ENCODE measurements at regions not wholly inside any gene's neighbourhood (a gene's known extent, or its start where the extent isn't known, plus 50 kb on each side); places are given as distances from the start of the nearest gene placed in this dataset.

- intact Hi-C loops (cut with micrococcal nuclease): no loop called here
These were observed 519.3 kb downstream of the BCL11B start for GRCh38 chr14:98752660-98753059.

- intact Hi-C loops (cut with micrococcal nuclease): no loop called here
These were observed 517.5 kb downstream of the BCL11B start for GRCh38 chr14:98754343-98755020.

GRCh38 chr14:98756749-98757148, 515.2 kb downstream of the BCL11B start:
- intact Hi-C loops (cut with micrococcal nuclease): no loop called here

GRCh38 chr14:98758440-98758839, 513.6 kb downstream of the BCL11B start:
- intact Hi-C loops (cut with micrococcal nuclease): no loop called here

- intact Hi-C loops (cut with micrococcal nuclease): no loop called here
These were observed 510.0 kb downstream of the BCL11B start for GRCh38 chr14:98761993-98762392.

GRCh38 chr14:98766818-98767217, 505.2 kb downstream of the BCL11B start:
- intact Hi-C loops (cut with micrococcal nuclease): no loop called here

- intact Hi-C loops (cut with micrococcal nuclease): no loop called here
These were observed 502.7 kb downstream of the BCL11B start for GRCh38 chr14:98769326-98769725.

- intact Hi-C loops (cut with micrococcal nuclease): no loop called here
These were observed 501.8 kb downstream of the BCL11B start for GRCh38 chr14:98770151-98770550.

- intact Hi-C loops (cut with micrococcal nuclease): no loop called here
These were observed 498.2 kb downstream of the BCL11B start for GRCh38 chr14:98773814-98774213.

- intact Hi-C loops (cut with micrococcal nuclease): no loop called here
These were observed 496.1 kb downstream of the BCL11B start for GRCh38 chr14:98775892-98776291.

- intact Hi-C loops (cut with micrococcal nuclease): no loop called here
These were observed 489.9 kb downstream of the BCL11B start for GRCh38 chr14:98782062-98782461.

- intact Hi-C loops (cut with micrococcal nuclease): no loop called here
These were observed 486.4 kb downstream of the BCL11B start for GRCh38 chr14:98785578-98785977.

GRCh38 chr14:98786456-98786855, 485.5 kb downstream of the BCL11B start:
- intact Hi-C loops (cut with micrococcal nuclease): no loop called here

- intact Hi-C loops (cut with micrococcal nuclease): no loop called here
These were observed 480.3 kb downstream of the BCL11B start for GRCh38 chr14:98791661-98792060.

GRCh38 chr14:98792171-98792570, 479.8 kb downstream of the BCL11B start:
- intact Hi-C loops (cut with micrococcal nuclease): no loop called here

- intact Hi-C loops (cut with micrococcal nuclease): no loop called here
These were observed 473.9 kb downstream of the BCL11B start for GRCh38 chr14:98798099-98798498.

GRCh38 chr14:98799891-98800290, 472.1 kb downstream of the BCL11B start:
- intact Hi-C loops (cut with micrococcal nuclease): no loop called here

GRCh38 chr14:98802044-98802443, 470.0 kb downstream of the BCL11B start:
- intact Hi-C loops (cut with micrococcal nuclease): no loop called here

- intact Hi-C loops (cut with micrococcal nuclease): no loop called here
These were observed 468.8 kb downstream of the BCL11B start for GRCh38 chr14:98803196-98803595.

GRCh38 chr14:98808494-98809407, 463.2 kb downstream of the BCL11B start:
- intact Hi-C loops (cut with micrococcal nuclease): no loop called here

GRCh38 chr14:98816195-98816594, 455.8 kb downstream of the BCL11B start:
- intact Hi-C loops (cut with micrococcal nuclease): no loop called here

GRCh38 chr14:98816720-98817119, 455.3 kb downstream of the BCL11B start:
- intact Hi-C loops (cut with micrococcal nuclease): no loop called here
